Transverse colon (tissue), 3 donors: ENCODE measurements at regions not wholly inside any gene's neighbourhood (a gene's known extent, or its start where the extent isn't known, plus 50 kb on each side); places are given as distances from the start of the nearest gene placed in this dataset.

Experiments
- CTCF ChIP-seq, 5 experiments: fragments of 200-600 bp in 3 of 5; fragments of 450-650 bp in 2 of 5; sonication (generic) in 3 of 5; IDR thresholded peaks; 1 replicate in 2 of 5; 2 replicates in 3 of 5; pipeline ENCODE4 v1.5.1; 2016 to 2017; ENCODE audit warnings: antibody characterized with exemption in 5 of 5, inconsistent platforms in 3 of 5, mild to moderate bottlenecking in 2 of 5, moderate library complexity in 1 of 5
- POLR2A ChIP-seq: fragments of 450-650 bp; IDR thresholded peaks from one replicate; pipeline ENCODE4 v1.6.1; 2016; ENCODE audit warnings: antibody characterized with exemption, mild to moderate bottlenecking, moderate library complexity

- TF ChIP-seq CTCF (IDR thresholded peaks at IDR 0.05) (no peak), POLR2A (no peak)
Measured at GRCh38 chr6:19479551-19479950, 357.6 kb upstream of the ID4 start.
